Vagina (tissue), 2 donors: ENCODE measurements at regions not wholly inside any gene's neighbourhood (a gene's known extent, or its start where the extent isn't known, plus 50 kb on each side); places are given as distances from the start of the nearest gene placed in this dataset.

Source experiments
- POLR2A ChIP-seq, 2 donors: fragments of 450-650 bp; IDR thresholded peaks; one replicate each; pipeline ENCODE4 v1.6.1; 2017; ENCODE audit warnings: antibody characterized with exemption in 2 of 2, mild to moderate bottlenecking in 2 of 2, moderate library complexity in 2 of 2
- POLR2AphosphoS5 ChIP-seq, 2 donors: sonication (generic); formaldehyde crosslinking; IDR thresholded peaks; one replicate each; pipeline ENCODE4 v1.9.0; 2017; ENCODE audit warnings: antibody characterized with exemption in 2 of 2, mild to moderate bottlenecking in 2 of 2, low read depth in 1 of 2; ENCODE audit not compliant: insufficient read depth in 1 of 2
- TF ChIP-seq, protein P1 (sequence below), 3 experiments: fragments of 450-650 bp in 2 of 3; fragments of 200-600 bp in 1 of 3; sonication (generic) in 1 of 3; IDR thresholded peaks; one replicate each; pipeline ENCODE4 v1.5.1; 2017 to 2019; ENCODE audit warnings: antibody characterized with exemption in 3 of 3, mild to moderate bottlenecking in 2 of 3, moderate library complexity in 2 of 3

DNA sequence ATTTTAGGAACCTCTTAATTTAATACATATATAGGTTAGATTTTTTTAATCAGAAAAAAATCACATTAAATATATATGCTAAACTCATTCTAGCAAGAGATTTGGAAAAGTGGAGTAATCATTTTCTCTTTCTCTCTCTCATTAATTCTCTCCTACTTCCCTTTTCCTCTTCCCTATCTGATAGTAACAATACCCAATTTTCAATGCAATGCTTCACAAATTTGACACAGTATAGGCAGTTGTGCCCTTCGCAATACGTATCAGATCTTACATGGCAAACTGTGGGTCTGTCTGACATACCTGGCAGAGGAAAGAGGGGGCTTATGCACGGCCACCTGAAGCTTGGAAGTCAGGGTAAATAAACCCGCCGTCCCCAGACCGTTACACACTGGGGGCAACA, 444.3 kb downstream of the NBAS start:
- TF ChIP-seq, protein P1, sequence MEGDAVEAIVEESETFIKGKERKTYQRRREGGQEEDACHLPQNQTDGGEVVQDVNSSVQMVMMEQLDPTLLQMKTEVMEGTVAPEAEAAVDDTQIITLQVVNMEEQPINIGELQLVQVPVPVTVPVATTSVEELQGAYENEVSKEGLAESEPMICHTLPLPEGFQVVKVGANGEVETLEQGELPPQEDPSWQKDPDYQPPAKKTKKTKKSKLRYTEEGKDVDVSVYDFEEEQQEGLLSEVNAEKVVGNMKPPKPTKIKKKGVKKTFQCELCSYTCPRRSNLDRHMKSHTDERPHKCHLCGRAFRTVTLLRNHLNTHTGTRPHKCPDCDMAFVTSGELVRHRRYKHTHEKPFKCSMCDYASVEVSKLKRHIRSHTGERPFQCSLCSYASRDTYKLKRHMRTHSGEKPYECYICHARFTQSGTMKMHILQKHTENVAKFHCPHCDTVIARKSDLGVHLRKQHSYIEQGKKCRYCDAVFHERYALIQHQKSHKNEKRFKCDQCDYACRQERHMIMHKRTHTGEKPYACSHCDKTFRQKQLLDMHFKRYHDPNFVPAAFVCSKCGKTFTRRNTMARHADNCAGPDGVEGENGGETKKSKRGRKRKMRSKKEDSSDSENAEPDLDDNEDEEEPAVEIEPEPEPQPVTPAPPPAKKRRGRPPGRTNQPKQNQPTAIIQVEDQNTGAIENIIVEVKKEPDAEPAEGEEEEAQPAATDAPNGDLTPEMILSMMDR (IDR thresholded peaks at IDR 0.05), result no peak
- no peak for TF ChIP-seq POLR2A (IDR thresholded peaks at IDR 0.05)
- TF ChIP-seq POLR2AphosphoS5 (IDR thresholded peaks at IDR 0.05; ENCODE audit: insufficient read depth in 1 of 2, low read depth in 1 of 2), result no peak
